ENCODE measurements at regions not wholly inside any gene's neighbourhood (a gene's known extent, or its start where the extent isn't known, plus 50 kb on each side); places are given as distances from the start of the nearest gene placed in this dataset.

- Histone ChIP-seq H3K4me3 (ENCODE audit: low read depth, low read length) (no peak overlapping the region), H3K27ac (no peak overlapping the region), H3K9me3 (ENCODE audit: severe bottlenecking) (no peaks in the 10 kb centered on the region), H3K36me3 (no peaks in the 10 kb centered on the region), H3K27me3 (ENCODE audit: insufficient read depth, low read depth, severe bottlenecking) (peaks cover 16% of the 10 kb centered on the region)
- no peak for TF ChIP-seq CTCF (IDR thresholded peaks at IDR 0.05; ENCODE audit: low read depth, low read length)
- no peak for DNase-seq
These were observed 343.4 kb upstream of the GYPC start for GRCh38 chr2:126312579-126312978.

- H3K4me3 ChIP-seq (ENCODE audit: low read depth, low read length) = no peak overlapping the region
- no peak overlapping the region for H3K27ac ChIP-seq
- H3K27me3 ChIP-seq (ENCODE audit: insufficient read depth, low read depth, severe bottlenecking) = peaks cover 13% of the 10 kb centered on the region
- no peak for DNase-seq
- no peak for TF ChIP-seq CTCF (IDR thresholded peaks at IDR 0.05; ENCODE audit: low read depth, low read length)
- H3K36me3 ChIP-seq = no peaks in the 10 kb centered on the region
- H3K9me3 ChIP-seq (ENCODE audit: severe bottlenecking) = no peaks in the 10 kb centered on the region
These were observed 340.1 kb upstream of the GYPC start for GRCh38 chr2:126315828-126316227.

GRCh38 chr2:126317790-126318431 is 338.0 kb upstream of the GYPC start:
- no peaks in the 10 kb centered on the region for H3K9me3 ChIP-seq (ENCODE audit: severe bottlenecking)
- peaks cover 13% of the 10 kb centered on the region for H3K27me3 ChIP-seq (ENCODE audit: insufficient read depth, low read depth, severe bottlenecking)
- H3K4me3 ChIP-seq (ENCODE audit: low read depth, low read length) = no peak overlapping the region
- H3K36me3 ChIP-seq = no peaks in the 10 kb centered on the region
- no peak overlapping the region for H3K27ac ChIP-seq
- DNase-seq = no peak
- TF ChIP-seq CTCF (IDR thresholded peaks at IDR 0.05; ENCODE audit: low read depth, low read length) = no peak

- Histone ChIP-seq H3K9me3 (ENCODE audit: severe bottlenecking) (no peaks in the 10 kb centered on the region), H3K4me3 (ENCODE audit: low read depth, low read length) (no peak overlapping the region), H3K27me3 (ENCODE audit: insufficient read depth, low read depth, severe bottlenecking) (peaks cover 15% of the 10 kb centered on the region), H3K36me3 (no peaks in the 10 kb centered on the region), H3K27ac (no peak overlapping the region)
- no peak for DNase-seq
- no peak for TF ChIP-seq CTCF (IDR thresholded peaks at IDR 0.05; ENCODE audit: low read depth, low read length)
These were observed 333.6 kb upstream of the GYPC start for GRCh38 chr2:126322342-126322741.

GRCh38 chr2:126325202-126325601 is 330.8 kb upstream of the GYPC start:
- peaks cover 21% of the 10 kb centered on the region for H3K27me3 ChIP-seq (ENCODE audit: insufficient read depth, low read depth, severe bottlenecking)
- DNase-seq = no peak
- TF ChIP-seq CTCF (IDR thresholded peaks at IDR 0.05; ENCODE audit: low read depth, low read length) = no peak

GRCh38 chr2:126329173-126329572 is 326.8 kb upstream of the GYPC start:
- no peaks in the 10 kb centered on the region for H3K9me3 ChIP-seq (ENCODE audit: severe bottlenecking)
- H3K4me3 ChIP-seq (ENCODE audit: low read depth, low read length) = no peak overlapping the region
- H3K27ac ChIP-seq = no peak overlapping the region
- no peaks in the 10 kb centered on the region for H3K36me3 ChIP-seq
- no peak for DNase-seq
- peaks cover 11% of the 10 kb centered on the region for H3K27me3 ChIP-seq (ENCODE audit: insufficient read depth, low read depth, severe bottlenecking)
- TF ChIP-seq CTCF (IDR thresholded peaks at IDR 0.05; ENCODE audit: low read depth, low read length) = no peak

More at GRCh38 chr2:126325202-126325601, 330.8 kb upstream of the GYPC start:
- Histone ChIP-seq H3K27ac (no peak overlapping the region), H3K36me3 (no peaks in the 10 kb centered on the region), H3K9me3 (ENCODE audit: severe bottlenecking) (no peaks in the 10 kb centered on the region), H3K4me3 (ENCODE audit: low read depth, low read length) (no peak overlapping the region)
